Lung (tissue), 11 donors: ENCODE measurements at regions not wholly inside any gene's neighbourhood (a gene's known extent, or its start where the extent isn't known, plus 50 kb on each side); places are given as distances from the start of the nearest gene placed in this dataset.

ENCODE experiments used
- ATAC-seq: fragments of 200-7000 bp; cut with Tn5 transposase; one replicate; pipeline ENCODE4 v1.9.1; 2020; ENCODE audit warnings: moderate number of reproducible peaks; ENCODE audit not compliant: insufficient read depth, low FRiP score
- DNase-seq, 3 donors: peaks; one replicate each; pipeline ENCODE4 v3.0.0-alpha.2; 2013 to 2017
- H3K27ac ChIP-seq, 2 donors: one replicate each; pipeline ENCODE4 v1.5.1; 2013; ENCODE audit warnings: mild to moderate bottlenecking in 2 of 2, moderate library complexity in 2 of 2, control low read depth in 1 of 2, inconsistent platforms in 1 of 2, low read depth in 1 of 2, low read length in 1 of 2
- H3K27me3 ChIP-seq, 3 donors: one replicate each; pipeline ENCODE4 v1.5.1; 2013; ENCODE audit warnings: low read length in 2 of 3; ENCODE audit not compliant: control insufficient read depth in 3 of 3, insufficient read depth in 3 of 3
- H3K36me3 ChIP-seq, 4 donors: one replicate each; pipeline ENCODE4 v1.5.1; 2013; ENCODE audit warnings: low read length in 4 of 4, mild to moderate bottlenecking in 1 of 4, moderate library complexity in 1 of 4; ENCODE audit not compliant: control insufficient read depth in 4 of 4, insufficient read depth in 4 of 4
- H3K4me1 ChIP-seq, 5 donors: one replicate each; pipeline ENCODE4 v1.5.1; 2013; ENCODE audit warnings: low read length in 5 of 5, mild to moderate bottlenecking in 2 of 5, moderate library complexity in 1 of 5; ENCODE audit not compliant: control insufficient read depth in 5 of 5, insufficient read depth in 5 of 5
- H3K4me3 ChIP-seq: one replicate; pipeline ENCODE4 v1.5.1; 2013; ENCODE audit warnings: mild to moderate bottlenecking, control low read depth, moderate library complexity
- H3K9ac ChIP-seq, 2 donors: one replicate each; pipeline ENCODE4 v1.5.1; 2013; ENCODE audit warnings: low read length in 2 of 2, control low read depth in 1 of 2; ENCODE audit not compliant: insufficient read depth in 1 of 2
- H3K9me3 ChIP-seq, 4 donors: one replicate each; pipeline ENCODE4 v1.5.1; 2013; ENCODE audit warnings: low read length in 3 of 4, mild to moderate bottlenecking in 1 of 4, moderate library complexity in 1 of 4; ENCODE audit not compliant: control insufficient read depth in 4 of 4, insufficient read depth in 3 of 4
- WGBS, 2 donors: extraction: QIAGEN DNeasy Blood & Tissue Kit; methylation state at CpG; one replicate each; pipeline ENCODE4 v1.1.7; 2013; 5-methylcytosine and 5-hydroxymethylcytosine counted together
- TF ChIP-seq, protein P1 (sequence below): IDR thresholded peaks from 2 replicates; pipeline ENCODE4 v1.5.1; 2012; ENCODE audit warnings: mild to moderate bottlenecking; ENCODE audit errors: control extremely low read depth, extremely low read depth
- donor health status: control.
- donor health status: control.
- donor health status: Bipolar disorder and iron deficiency.
- donor health status: healthy.
- donor health status: DM: yes; HTN: yes; CAD: no.

GRCh38 chr20:51083447-51083846 is 60.5 kb upstream of the KCNG1 start:
- Histone ChIP-seq H3K27ac (no peak overlapping the region), H3K36me3 (no peaks in the 10 kb centered on the region), H3K9ac (no peak overlapping the region), H3K4me1 (peaks cover 0 to 8% (median 0%) of the 10 kb centered on the region in 5 donors), H3K27me3 (peaks cover 0 to 3% (median 0%) of the 10 kb centered on the region in 3 donors), H3K4me3 (no peak overlapping the region), H3K9me3 (peaks cover 0 to 6% (median 0%) of the 10 kb centered on the region in 4 donors)
- ATAC-seq = no peak
- TF ChIP-seq, protein P1, sequence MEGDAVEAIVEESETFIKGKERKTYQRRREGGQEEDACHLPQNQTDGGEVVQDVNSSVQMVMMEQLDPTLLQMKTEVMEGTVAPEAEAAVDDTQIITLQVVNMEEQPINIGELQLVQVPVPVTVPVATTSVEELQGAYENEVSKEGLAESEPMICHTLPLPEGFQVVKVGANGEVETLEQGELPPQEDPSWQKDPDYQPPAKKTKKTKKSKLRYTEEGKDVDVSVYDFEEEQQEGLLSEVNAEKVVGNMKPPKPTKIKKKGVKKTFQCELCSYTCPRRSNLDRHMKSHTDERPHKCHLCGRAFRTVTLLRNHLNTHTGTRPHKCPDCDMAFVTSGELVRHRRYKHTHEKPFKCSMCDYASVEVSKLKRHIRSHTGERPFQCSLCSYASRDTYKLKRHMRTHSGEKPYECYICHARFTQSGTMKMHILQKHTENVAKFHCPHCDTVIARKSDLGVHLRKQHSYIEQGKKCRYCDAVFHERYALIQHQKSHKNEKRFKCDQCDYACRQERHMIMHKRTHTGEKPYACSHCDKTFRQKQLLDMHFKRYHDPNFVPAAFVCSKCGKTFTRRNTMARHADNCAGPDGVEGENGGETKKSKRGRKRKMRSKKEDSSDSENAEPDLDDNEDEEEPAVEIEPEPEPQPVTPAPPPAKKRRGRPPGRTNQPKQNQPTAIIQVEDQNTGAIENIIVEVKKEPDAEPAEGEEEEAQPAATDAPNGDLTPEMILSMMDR = no peak
- WGBS, 2 donors = 75 to 88% methylated on average over 4 of the region's 4 CpGs
- no peak for DNase-seq

DNA sequence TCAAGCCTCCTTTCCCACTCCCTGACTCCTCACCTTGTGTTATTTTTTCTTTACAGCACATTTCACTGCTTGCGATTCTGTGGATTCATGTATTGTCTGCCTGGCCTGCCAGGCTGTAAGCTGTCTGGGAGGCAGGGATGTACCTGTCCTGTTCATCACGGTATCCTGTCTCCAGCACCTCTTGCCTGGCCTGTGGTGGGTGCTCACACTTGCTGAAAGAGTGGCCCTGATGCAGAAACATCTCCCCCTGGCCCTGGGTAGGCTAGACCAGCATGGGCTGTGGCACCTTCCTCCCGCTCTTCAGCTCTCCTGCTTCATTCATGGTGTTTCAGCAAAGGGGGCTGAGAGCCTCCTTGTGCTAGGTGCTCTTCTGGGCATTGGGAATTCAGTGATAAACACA is 60.1 kb upstream of the KCNG1 start:
- TF ChIP-seq, protein P1 = no peak
- Histone ChIP-seq H3K36me3 (no peaks in the 10 kb centered on the region), H3K9me3 (peaks cover 0 to 6% (median 0%) of the 10 kb centered on the region in 4 donors), H3K27me3 (no peaks in the 10 kb centered on the region), H3K27ac (no peak overlapping the region), H3K4me3 (no peak overlapping the region), H3K4me1 (peaks cover 0 to 8% (median 0%) of the 10 kb centered on the region in 5 donors), H3K9ac (no peak overlapping the region)
- ATAC-seq = no peak
- DNase-seq = no peak
- WGBS, 2 donors = 91 to 93% methylated on average over 3 of the region's 3 CpGs

DNA sequence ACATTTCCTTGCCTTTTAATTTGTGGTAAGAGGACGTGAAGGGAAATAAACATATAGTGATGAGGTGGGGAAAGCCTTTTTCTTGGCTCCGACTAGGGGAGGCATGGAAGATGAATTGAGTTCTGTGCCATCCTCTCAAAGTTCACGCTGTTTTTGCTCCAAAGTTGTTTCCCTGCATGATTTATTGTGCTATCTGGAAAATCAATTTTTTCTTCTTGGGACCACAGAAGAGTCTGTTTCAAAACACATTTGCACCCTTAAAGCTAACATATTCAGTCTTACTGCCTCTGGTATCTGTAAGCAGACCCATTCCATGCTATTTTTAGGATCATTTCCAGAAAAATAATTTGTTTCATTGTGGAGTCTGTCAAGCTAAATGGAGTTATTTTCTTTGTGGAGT is 57.6 kb upstream of the KCNG1 start:
- WGBS, 2 donors = 53 to 59% methylated on average over 3 of the region's 3 CpGs
- no peak overlapping the region for H3K27ac ChIP-seq
- peaks cover 0 to 6% (median 0%) of the 10 kb centered on the region in 4 donors for H3K9me3 ChIP-seq
- H3K4me3 ChIP-seq = no peak overlapping the region
- peak in 2 of 3 donors; percentile 15 to 51 for DNase-seq
- ATAC-seq = no peak
- H3K9ac ChIP-seq = no peak overlapping the region
- peaks cover 0 to 23% (median 0%) of the 10 kb centered on the region in 5 donors for H3K4me1 ChIP-seq
- H3K36me3 ChIP-seq = no peaks in the 10 kb centered on the region
- peaks cover 0 to 5% (median 0%) of the 10 kb centered on the region in 3 donors for H3K27me3 ChIP-seq
- TF ChIP-seq, protein P1 = no peak

DNA sequence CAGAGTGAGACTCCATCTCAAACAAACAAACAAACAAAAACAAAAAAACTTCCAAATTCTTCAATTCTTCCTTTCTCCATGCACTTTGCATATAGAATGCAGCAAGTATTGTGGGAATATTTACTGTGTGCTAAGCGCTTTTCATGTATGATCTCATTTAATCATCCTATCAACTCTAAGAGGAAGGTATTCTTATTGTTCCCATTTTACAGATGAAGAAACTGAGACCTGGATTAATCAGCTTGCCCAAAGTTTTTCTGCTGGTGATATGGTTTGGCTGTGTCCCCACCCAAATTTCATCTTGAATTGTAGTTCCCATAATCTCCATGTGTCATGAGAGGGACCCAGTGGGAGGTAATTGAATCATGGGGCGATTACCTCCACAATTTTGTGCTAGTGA is 56.6 kb upstream of the KCNG1 start:
- ATAC-seq (no peak), DNase-seq (no peak)
- Histone ChIP-seq H3K9me3 (peaks cover 0 to 7% (median 0%) of the 10 kb centered on the region in 4 donors), H3K27me3 (peaks cover 0 to 8% (median 0%) of the 10 kb centered on the region in 3 donors), H3K9ac (no peak overlapping the region), H3K4me1 (peaks cover 0 to 23% (median 0%) of the 10 kb centered on the region in 5 donors), H3K27ac (no peak overlapping the region), H3K36me3 (no peaks in the 10 kb centered on the region), H3K4me3 (no peak overlapping the region)
- TF ChIP-seq, protein P1 = no peak
- 93 to 97% methylated on average over 2 of the region's 2 CpGs for WGBS, 2 donors
